ENCODE measurements at regions not wholly inside any gene's neighbourhood (a gene's known extent, or its start where the extent isn't known, plus 50 kb on each side); places are given as distances from the start of the nearest gene placed in this dataset.

DNA sequence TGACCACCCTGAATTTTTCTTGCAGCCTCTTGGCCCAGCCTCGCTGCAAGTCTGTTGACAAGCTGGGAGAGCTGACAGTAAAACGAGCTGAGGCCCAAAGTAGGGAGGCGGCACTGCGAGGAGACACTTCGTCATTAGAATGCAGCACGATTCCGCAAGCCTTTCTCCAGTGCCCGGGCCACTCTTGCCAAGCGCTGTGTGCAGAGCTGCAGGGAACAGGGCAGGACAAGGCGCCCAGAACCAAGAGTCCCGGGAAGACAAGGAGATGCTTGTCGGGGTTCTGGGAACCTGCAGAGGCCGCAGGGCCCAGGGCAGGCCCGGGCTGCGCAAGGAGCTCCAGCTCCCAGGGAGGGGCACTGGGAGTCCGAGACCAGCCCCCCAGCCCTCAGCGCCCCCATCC lies 187.1 kb downstream of the BCOR start:
- TF ChIP-seq POLR2A (IDR thresholded peaks at IDR 0.05; ENCODE audit: low read depth, low read length), result no peak
- FAIRE-seq (no peak), DNase-seq (ENCODE audit: insufficient read length, low spot score) (no peak)

DNA sequence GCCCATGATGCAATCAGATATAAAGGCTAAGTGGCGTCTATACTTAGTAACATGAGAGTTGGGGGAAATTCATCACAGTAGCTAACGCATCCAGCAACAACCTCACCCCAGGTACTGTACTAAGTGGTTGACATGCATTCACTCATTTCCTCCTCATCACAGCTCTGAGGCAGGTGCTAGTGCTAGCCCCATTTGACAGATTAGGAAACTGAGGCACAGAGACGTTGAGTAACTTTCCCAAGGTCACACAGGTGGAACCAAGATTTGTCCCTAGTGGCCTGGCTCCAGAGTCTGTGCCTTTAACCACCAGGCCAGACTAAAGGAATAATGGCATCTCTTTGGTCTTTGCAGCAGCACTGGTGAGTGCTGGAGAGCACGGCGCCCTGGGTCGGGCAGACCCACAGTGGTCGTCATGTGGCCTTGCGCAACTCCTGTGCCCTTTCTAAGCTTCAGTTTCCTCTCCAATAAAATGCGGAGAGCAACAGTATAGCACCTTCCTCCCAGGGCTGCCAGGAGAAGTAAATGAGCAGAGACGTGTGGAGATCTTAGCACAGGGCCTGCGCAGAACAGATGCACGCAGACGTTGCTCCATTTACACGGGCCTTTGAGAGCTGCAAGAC lies 186.4 kb downstream of the BCOR start:
- no peak for FAIRE-seq
- no peak for TF ChIP-seq POLR2A (IDR thresholded peaks at IDR 0.05; ENCODE audit: low read depth, low read length)
- no peak for DNase-seq (ENCODE audit: insufficient read length, low spot score)

DNA sequence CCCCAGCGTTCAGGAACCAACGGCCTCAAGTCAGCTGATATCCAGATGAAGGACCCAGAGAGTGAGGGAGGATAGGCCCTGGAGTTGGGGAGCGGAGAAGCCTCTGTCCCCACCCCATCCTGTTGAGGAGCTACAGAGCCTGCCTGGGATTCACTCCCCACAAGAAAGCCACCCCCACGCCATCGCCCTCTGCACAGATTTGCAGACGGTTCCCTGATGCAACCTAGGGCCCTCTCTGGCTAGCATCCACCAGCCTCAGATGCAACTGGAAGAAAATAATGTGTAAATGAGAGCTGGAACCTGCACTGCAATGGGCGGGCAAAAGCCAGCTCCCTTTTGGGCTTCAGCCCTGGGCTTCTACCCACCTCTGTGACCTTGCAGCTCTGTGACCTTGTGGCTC lies 185.6 kb downstream of the BCOR start:
- no peak for DNase-seq (ENCODE audit: insufficient read length, low spot score)
- TF ChIP-seq POLR2A (IDR thresholded peaks at IDR 0.05; ENCODE audit: low read depth, low read length), result no peak
- no peak for FAIRE-seq

DNA sequence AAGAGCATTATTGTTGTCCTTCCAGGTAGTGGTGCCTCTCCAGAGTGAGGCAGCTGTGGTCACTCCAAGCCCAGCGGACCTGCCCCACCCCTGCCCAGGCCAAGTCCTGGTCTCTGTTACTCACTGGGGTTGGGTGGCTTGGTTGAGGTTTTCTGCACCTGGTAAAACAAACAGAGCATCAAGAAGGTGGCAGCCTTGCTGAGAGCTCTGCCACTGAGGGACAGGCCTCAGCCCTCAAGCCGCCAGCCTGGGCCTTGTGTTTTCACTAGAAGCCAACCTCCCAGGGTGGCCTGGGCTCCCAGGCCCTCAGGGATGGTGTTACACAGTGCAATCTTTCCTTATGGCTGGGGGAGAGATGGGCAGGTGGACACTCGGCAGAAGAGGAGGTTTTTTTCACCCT lies 182.7 kb downstream of the BCOR start:
- no peak for TF ChIP-seq POLR2A (IDR thresholded peaks at IDR 0.05; ENCODE audit: low read depth, low read length)
- FAIRE-seq (no peak), DNase-seq (ENCODE audit: insufficient read length, low spot score) (no peak)

DNA sequence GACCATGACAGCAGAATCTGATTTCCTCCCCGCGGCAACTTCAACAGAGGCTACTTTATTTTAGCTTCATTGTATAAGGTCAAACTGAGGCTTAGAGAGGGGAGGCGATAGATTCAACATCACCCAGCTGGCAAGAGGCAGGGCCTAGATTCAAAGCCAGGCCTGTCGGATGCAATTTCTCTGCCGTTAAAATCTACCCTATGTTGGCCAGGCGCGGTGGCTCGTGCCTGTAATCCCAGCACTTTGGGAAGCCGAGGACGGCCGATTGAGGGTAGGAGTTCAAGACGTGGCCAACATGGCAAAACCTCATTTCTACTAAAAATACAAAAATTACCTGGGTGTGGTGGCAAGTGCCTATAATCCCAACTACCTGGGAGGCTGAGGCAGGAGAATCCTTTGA lies 182.2 kb downstream of the BCOR start:
- no peak for FAIRE-seq
- no peak for TF ChIP-seq POLR2A (IDR thresholded peaks at IDR 0.05; ENCODE audit: low read depth, low read length)
- DNase-seq (ENCODE audit: insufficient read length, low spot score), result no peak

DNA sequence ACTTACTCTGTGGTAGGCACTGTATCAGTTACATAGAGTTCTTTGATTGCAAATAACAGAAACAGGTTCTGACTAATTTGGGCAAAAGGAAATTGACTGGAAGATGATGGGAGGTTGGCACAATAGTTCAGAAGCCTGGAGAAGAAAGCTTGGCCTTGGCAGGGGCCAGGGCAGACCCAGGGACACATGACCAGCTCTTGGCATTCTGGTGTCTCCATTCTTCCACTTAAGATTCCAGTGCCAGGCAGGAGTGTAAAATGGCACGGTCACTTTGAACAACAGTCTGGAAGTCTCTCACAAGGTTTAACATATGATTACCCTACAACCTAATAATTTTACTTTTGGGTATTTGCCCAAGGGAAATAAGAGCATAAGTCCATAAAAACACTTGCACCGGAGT lies 175.9 kb downstream of the BCOR start:
- FAIRE-seq, result no peak
- no peak for TF ChIP-seq POLR2A (IDR thresholded peaks at IDR 0.05; ENCODE audit: low read depth, low read length)

DNA sequence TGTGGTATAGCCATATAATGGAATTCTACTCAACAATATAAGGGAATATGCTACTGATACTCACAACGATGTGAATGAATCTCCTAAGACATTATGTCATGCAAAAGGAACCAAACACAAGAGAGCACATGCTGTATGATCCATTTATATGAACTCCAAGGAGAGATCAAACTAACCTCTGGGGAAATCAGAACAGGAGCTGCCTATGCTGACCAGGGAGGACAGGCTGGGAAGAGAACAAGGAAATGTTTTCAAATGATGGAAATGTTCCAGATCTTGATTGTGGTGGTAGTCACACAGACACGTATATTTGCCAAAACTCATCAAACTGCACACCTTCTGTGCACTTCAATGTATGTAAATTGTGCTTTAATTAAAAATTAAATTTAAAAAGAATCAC lies 175.3 kb downstream of the BCOR start:
- TF ChIP-seq POLR2A (IDR thresholded peaks at IDR 0.05; ENCODE audit: low read depth, low read length), result no peak
- FAIRE-seq (no peak), DNase-seq (ENCODE audit: insufficient read length, low spot score) (no peak)

More for the DNA sequence above, 175.9 kb downstream of the BCOR start:
- no peak for DNase-seq (ENCODE audit: insufficient read length, low spot score)

DNA sequence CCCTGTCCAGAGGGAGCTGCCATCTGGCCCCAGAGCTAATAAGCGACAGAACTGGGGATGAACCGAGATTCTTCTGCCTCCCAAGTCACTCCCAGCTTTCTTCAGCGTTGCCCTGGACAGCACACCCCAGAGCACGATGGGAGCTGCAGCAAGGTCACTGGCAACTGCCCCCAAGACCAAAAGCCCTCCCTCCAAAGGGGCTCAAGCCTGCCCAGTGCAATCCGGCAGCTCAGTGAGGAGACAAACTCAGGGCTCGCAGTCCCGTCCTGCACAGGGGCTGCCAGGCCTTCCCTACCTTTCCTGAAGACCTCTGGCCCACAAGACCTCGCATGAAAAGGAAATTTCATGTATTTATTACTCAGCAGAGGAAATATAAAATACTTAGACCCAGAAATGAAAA lies 174.8 kb downstream of the BCOR start:
- DNase-seq (ENCODE audit: insufficient read length, low spot score) (no peak), FAIRE-seq (no peak)
- TF ChIP-seq POLR2A (IDR thresholded peaks at IDR 0.05; ENCODE audit: low read depth, low read length), result no peak

DNA sequence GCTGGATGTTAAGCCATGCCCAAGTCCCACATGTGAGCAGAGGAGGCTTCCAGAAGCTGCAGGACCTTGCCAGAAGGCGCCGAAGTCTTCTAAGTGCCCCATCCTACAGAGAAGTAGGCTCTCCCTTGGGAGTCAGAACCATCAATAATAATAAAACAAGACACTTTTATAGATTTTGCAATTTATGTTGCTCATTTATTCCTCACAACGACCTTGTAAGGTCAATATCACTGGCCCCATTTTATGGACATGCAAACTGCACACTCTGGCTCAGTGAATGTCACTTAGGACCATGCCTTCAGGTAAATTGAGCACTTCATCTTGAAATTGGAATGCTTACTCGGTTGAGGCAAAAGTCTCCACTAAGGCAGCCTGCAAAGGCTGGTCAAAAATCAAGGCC lies 170.4 kb downstream of the BCOR start:
- FAIRE-seq, result no peak
- no peak for TF ChIP-seq POLR2A (IDR thresholded peaks at IDR 0.05; ENCODE audit: low read depth, low read length)

DNA sequence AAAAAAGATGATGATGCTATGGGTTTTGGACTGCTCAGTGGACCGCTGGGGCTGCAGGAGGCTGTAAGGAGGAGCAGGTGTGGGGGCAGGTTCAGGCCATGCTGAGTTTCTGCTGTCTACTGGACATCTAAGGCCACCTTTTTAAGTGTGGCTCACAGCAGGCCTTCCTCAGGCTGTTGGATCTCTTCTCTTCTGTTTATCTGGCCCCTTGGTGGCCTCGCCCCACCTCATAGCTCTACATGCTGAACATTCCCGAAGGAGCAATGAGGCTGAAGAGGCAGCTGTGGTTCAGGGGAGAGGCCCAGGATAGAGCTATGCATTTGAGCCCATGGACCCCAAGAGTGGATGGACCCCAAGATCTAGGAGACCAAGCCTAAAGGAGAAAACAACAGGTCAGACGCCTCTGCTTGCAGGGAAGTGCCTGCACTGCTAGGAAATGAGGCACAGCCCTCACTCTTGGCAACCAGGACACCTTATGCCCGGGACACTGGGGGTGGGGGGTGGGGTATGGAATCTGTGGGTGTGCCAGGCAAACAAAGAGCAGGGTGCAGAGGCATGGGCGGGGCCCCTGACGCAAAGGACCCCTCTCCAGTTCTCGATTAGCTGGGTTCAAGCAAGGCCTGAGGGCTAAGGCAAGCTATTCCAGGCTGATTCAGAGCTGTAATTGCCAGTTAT lies 168.9 kb downstream of the BCOR start:
- FAIRE-seq, result no peak
- no peak for DNase-seq (ENCODE audit: insufficient read length, low spot score)
- TF ChIP-seq POLR2A (IDR thresholded peaks at IDR 0.05; ENCODE audit: low read depth, low read length), result no peak

More for the DNA sequence above, 170.4 kb downstream of the BCOR start:
- DNase-seq (ENCODE audit: insufficient read length, low spot score), result no peak

DNA sequence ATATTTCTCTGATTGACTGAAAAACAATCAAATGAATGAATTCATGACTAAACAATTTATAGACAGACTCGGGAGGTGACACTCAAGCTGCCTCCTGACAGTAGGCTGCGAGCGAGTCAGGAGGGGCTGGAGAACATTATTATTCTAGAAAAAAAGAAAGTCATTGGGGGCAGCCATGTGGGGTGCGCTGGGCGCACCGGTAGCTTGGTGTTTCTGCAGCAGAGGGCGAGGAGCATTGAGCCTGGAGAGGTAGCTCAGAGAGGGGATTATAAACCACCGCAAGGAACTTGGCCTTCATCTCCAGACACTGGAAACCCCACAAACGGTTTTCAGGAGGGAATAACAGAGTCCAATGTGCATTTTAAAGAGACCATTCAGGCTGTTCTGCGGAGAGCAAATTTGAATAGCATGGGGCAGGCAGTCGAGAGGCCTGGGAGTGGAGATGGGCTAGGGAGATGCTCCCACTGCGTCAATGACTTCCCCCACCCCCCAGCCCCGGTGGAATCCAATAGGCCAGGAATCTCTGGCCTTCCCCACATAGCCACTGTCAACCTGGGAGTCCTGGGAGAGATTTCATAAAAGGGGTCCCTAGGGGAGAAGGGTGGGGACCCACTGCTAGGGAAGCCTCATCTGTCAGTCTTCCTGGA lies 168.3 kb downstream of the BCOR start:
- no peak for TF ChIP-seq POLR2A (IDR thresholded peaks at IDR 0.05; ENCODE audit: low read depth, low read length)
- FAIRE-seq, result no peak
- no peak for DNase-seq (ENCODE audit: insufficient read length, low spot score)

DNA sequence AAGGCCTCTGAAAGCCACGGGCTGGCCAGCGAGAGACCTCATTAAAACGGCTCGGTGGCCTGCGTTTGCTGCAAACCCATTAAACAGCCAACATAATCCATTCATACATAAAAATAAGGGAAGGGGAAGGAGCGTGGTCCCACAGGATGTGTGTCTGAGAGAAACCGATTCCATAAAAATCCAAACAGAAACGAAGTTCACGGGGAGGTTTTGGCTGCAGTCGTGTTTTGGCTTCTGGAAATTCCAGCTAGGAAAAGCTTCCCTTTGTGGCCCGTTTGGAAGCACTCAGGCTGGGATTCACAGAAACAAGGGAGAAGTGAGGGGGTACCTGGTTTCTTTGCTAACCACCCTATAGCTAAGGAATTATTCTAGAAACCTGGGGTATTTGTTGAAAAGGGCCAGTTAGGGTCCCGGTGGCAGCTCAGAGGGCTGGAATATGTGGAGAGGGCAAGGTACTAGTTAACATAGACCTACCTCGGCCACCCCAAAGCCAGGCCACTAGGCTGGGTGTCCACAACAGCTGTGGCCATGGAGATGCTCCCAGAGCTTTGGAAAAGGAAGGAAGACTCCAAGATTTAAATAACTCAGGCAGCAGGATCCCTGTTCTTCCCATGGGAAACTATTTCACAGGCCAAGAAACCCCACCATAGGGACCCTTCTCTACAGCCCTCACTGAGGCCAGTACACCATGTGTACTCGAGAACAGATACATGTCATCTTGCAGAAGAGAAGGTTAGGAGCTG lies 166.8 kb downstream of the BCOR start:
- DNase-seq (ENCODE audit: insufficient read length, low spot score), result no peak
- FAIRE-seq, result no peak
- no peak for TF ChIP-seq POLR2A (IDR thresholded peaks at IDR 0.05; ENCODE audit: low read depth, low read length)

DNA sequence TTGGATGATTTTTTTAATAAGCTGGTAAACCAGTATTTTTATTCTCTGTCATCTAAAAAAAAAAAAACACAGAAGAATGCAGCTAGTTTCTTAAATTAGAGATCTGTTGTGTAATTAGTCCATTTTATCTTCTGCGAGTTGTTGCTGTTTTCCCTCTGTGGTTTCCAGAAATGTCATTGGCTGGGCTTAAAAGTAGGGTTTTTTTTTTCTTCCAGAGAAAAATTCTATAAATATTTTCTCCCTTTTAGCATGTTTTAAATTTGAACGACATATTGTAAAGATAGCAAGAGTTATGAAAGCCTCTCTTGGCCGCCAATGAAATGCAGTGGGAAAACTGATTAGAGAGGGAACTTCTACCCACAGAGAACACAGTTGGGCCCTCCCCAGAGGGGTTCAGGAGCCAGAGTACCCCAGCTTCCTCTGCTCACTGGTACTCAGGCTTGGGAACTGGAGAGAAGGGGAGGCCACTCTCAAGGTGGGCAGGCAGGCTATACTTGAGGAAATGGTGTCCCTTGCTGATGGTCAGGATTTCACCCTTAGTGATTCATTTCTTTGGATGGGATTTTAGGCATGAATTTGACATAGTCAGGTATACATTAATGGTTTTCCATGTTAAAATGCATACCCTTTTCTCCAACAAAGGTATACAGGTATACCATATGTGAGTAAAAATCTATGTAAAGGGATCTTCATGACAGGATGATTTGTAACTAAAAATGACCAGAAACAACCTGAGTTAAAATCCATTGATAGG lies 166.1 kb downstream of the BCOR start:
- no peak for TF ChIP-seq POLR2A (IDR thresholded peaks at IDR 0.05; ENCODE audit: low read depth, low read length)
- DNase-seq (ENCODE audit: insufficient read length, low spot score), result no peak
- FAIRE-seq, result no peak
